KMS-11 (cell line): ENCODE measurements at regions not wholly inside any gene's neighbourhood (a gene's known extent, or its start where the extent isn't known, plus 50 kb on each side); places are given as distances from the start of the nearest gene placed in this dataset.

ENCODE experiments used
- H2AFZ ChIP-seq: fragments of 200-600 bp; sonication (generic); 2 replicates; pipeline ENCODE4 v1.6.1; 2016; ENCODE audit warnings: antibody characterized with exemption, mixed run types, low read depth
- H3K27ac ChIP-seq: fragments of 200-600 bp; sonication (generic); 2 replicates; pipeline ENCODE4 v1.6.1; 2016; ENCODE audit warnings: mild to moderate bottlenecking, mixed run types
- H3K27me3 ChIP-seq: fragments of 200-600 bp; sonication (generic); 2 replicates; pipeline ENCODE4 v1.6.1; 2017; ENCODE audit warnings: mild to moderate bottlenecking, low read depth, mixed run types, moderate library complexity; ENCODE audit not compliant: insufficient read depth
- H3K36me3 ChIP-seq: fragments of 200-600 bp; sonication (generic); 2 replicates; pipeline ENCODE4 v1.6.1; 2017; ENCODE audit warnings: mild to moderate bottlenecking, mixed run types; ENCODE audit not compliant: insufficient read depth
- H3K4me1 ChIP-seq: fragments of 200-600 bp; sonication (generic); 2 replicates; pipeline ENCODE4 v1.6.1; 2016; ENCODE audit warnings: mild to moderate bottlenecking, low read depth, mixed run types; ENCODE audit not compliant: poor library complexity, severe bottlenecking
- H3K4me2 ChIP-seq: fragments of 200-600 bp; sonication (generic); 2 replicates; pipeline ENCODE4 v1.7.0; 2016; ENCODE audit warnings: mild to moderate bottlenecking, mixed run types
- H3K4me3 ChIP-seq: fragments of 200-600 bp; sonication (generic); IDR thresholded peaks from 2 replicates; pipeline ENCODE4 v1.6.1; 2017; ENCODE audit warnings: low read depth, low read length, mixed read lengths; ENCODE audit not compliant: insufficient read depth
- H3K79me2 ChIP-seq: fragments of 200-600 bp; sonication (generic); 2 replicates; pipeline ENCODE4 v1.6.1; 2016; ENCODE audit warnings: low read depth, mixed run types; ENCODE audit not compliant: insufficient read depth
- H3K9ac ChIP-seq: fragments of 200-600 bp; sonication (generic); 2 replicates; pipeline ENCODE4 v1.6.1; 2016; ENCODE audit warnings: mild to moderate bottlenecking, mixed run types
- H4K20me1 ChIP-seq: fragments of 200-600 bp; sonication (generic); 2 replicates; pipeline ENCODE4 v1.6.1; 2016; ENCODE audit warnings: mild to moderate bottlenecking, mixed run types; ENCODE audit not compliant: insufficient read depth
- CTCF ChIP-seq: fragments of 200-600 bp; sonication (generic); conservative IDR thresholded peaks from 2 replicates; pipeline ENCODE4 v1.6.1; 2017; ENCODE audit warnings: low read depth, mild to moderate bottlenecking, antibody characterized with exemption, low read length, moderate library complexity, mixed read lengths

DNA sequence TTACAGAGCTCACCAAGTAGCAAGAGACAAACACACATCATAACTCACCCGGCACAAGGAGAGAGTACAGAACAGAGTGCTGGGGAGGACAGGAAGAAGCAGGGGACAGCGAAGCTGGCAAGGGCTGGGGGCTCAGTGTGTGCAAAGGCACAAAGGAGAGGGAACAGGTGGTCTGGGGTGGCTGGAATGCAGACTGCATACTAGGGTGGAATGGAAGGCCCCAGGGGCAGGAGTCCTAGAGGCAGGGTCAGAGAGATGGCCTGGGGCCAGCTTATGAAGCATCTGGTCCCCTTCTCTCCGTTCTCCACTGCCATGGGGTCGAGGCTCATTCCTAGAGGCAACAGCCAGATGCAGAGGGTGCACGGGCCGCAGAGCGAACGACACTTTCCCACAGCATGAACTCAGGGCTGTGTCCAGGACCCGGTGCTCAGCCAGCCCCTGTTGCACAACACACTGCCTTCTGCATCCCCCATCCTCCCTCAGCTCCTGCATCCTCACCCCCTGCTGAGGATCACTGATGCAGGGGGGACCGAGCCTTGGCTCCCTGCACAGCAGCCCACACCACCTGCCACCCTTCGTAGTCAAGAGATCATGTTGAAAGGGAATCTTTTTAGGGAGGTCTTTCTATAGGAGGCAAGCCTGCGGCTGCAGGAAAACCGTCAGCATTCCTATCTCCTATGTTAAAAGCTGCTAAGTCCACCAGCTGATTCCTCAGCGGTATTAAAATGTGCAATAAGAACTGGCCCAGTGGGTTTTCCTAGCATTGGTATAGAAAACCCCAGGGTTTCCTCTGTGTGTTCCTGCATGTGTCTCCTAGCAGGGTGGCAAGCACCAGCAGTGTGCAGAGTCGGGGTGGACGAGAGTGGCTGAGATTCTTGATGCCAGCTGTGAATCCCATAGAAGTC is 293.5 kb downstream of the UACA start:
- no peak overlapping the region for H3K4me2 ChIP-seq
- H3K27me3 ChIP-seq = no peaks in the 10 kb centered on the region
- H2AFZ ChIP-seq = no peak overlapping the region
- peaks cover 38% of the 10 kb centered on the region for H3K4me1 ChIP-seq
- H4K20me1 ChIP-seq = no peaks in the 10 kb centered on the region
- no peak for TF ChIP-seq CTCF
- no peak overlapping the region for H3K27ac ChIP-seq
- no peak overlapping the region for H3K9ac ChIP-seq
- no peaks in the 10 kb centered on the region for H3K79me2 ChIP-seq
- no peaks in the 10 kb centered on the region for H3K36me3 ChIP-seq
- no peak overlapping the region for H3K4me3 ChIP-seq

- Histone ChIP-seq H3K9ac (no peak overlapping the region), H3K4me3 (no peak overlapping the region), H3K4me1 (peaks cover 40% of the 10 kb centered on the region), H3K79me2 (no peaks in the 10 kb centered on the region), H3K27me3 (no peaks in the 10 kb centered on the region), H4K20me1 (no peaks in the 10 kb centered on the region), H3K36me3 (no peaks in the 10 kb centered on the region), H3K27ac (no peak overlapping the region), H2AFZ (no peak overlapping the region), H3K4me2 (no peak overlapping the region)
- no peak for TF ChIP-seq CTCF
These were observed 294.2 kb downstream of the UACA start for GRCh38 chr15:70469182-70469581.

GRCh38 chr15:70466895-70467529 is 296.3 kb downstream of the UACA start:
- Histone ChIP-seq H3K27me3 (no peaks in the 10 kb centered on the region), H3K79me2 (no peaks in the 10 kb centered on the region), H3K36me3 (no peaks in the 10 kb centered on the region), H2AFZ (no peak overlapping the region), H3K27ac (no peak overlapping the region), H3K4me3 (no peak overlapping the region), H3K4me1 (peaks cover 62% of the 10 kb centered on the region), H3K9ac (no peak overlapping the region), H4K20me1 (no peaks in the 10 kb centered on the region), H3K4me2 (peak overlapping the region; percentile 27; the same call in 1 of the 2 replicates)
- TF ChIP-seq CTCF = peak; percentile 78

GRCh38 chr15:70466305-70466704 is 297.1 kb downstream of the UACA start:
- TF ChIP-seq CTCF = no peak
- no peaks in the 10 kb centered on the region for H3K27me3 ChIP-seq
- H2AFZ ChIP-seq = no peak overlapping the region
- H3K4me1 ChIP-seq = peaks cover 62% of the 10 kb centered on the region
- no peaks in the 10 kb centered on the region for H3K79me2 ChIP-seq
- H3K36me3 ChIP-seq = no peaks in the 10 kb centered on the region
- no peak overlapping the region for H3K4me3 ChIP-seq
- H3K27ac ChIP-seq = no peak overlapping the region
- H3K9ac ChIP-seq = no peak overlapping the region
- no peaks in the 10 kb centered on the region for H4K20me1 ChIP-seq
- H3K4me2 ChIP-seq = peak overlapping the region; percentile 27
